HG03521 (cell line): ENCODE measurements at regions not wholly inside any gene's neighbourhood (a gene's known extent, or its start where the extent isn't known, plus 50 kb on each side); places are given as distances from the start of the nearest gene placed in this dataset.

ENCODE experiments used
- ATAC-seq: cut with Tn5 transposase; IDR thresholded peaks from one replicate; pipeline ENCODE4 v1.9.1; 2021; ENCODE audit warnings: mild to moderate bottlenecking, moderate library complexity; ENCODE audit not compliant: unreplicated experiment

- ATAC-seq, result no peak
Measured at GRCh38 chr9:74293479-74293878, 203.7 kb upstream of the RORB start.

GRCh38 chr9:74303945-74304344 lies 193.2 kb upstream of the RORB start:
- ATAC-seq, result no peak

DNA sequence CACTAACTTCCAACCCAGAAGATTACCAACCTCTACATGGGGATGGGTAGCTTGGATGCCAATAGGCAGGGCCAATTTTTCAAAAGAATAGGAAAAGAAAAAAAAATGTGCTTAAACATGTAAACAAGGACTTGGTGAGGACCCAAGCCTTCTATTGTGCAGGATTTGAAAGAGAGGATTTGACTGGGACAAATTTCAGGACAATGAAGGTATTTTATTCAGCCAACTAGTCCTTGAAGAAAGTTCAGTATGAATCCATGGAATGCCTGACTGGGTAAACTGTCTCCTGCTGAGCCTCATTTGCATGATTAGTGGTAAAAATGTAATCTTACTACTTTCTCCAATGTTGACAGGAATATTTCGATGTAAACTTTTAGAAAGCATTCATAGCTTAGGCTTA lies 192.5 kb upstream of the RORB start:
- ATAC-seq, result no peak

- ATAC-seq, result no peak
Measured at GRCh38 chr9:74309654-74310053, 187.5 kb upstream of the RORB start.

DNA sequence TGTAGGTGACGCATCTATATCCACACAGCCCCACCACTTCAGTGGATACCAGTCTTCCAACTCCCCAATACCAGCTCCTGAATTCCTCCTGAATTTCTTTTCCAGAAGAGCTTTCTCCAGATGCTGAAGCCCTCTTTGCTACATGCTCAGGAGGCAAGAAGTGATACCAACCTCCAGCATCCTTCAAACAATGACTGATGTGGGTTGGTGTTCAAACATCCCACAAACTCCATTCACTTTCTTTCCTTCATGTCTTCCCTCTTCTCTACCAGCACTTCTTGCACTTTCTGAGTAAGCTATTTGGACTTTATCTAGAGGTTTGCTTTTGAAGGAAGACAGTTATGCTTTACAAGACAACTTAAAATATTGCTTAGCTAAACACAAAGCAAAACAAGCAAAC lies 179.9 kb upstream of the RORB start:
- no peak for ATAC-seq

DNA sequence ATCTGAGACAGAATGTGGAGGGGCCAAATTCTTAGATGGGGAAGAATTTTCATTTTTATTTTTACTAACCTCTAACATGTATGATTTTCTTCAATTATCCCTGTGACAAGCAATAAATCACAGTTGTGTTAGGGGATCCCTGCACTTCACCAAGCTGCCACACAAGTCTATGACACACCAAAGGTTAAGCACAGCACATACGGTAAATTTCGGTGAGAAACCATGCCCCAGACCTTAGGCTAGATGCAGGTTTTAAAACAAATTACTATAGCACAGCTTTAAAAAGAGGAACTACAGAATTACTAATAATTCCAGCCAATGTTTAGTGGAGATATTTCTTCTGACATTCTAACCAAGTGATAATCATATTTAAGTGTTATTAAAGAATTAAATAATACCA lies 175.7 kb upstream of the RORB start:
- ATAC-seq, result no peak

DNA sequence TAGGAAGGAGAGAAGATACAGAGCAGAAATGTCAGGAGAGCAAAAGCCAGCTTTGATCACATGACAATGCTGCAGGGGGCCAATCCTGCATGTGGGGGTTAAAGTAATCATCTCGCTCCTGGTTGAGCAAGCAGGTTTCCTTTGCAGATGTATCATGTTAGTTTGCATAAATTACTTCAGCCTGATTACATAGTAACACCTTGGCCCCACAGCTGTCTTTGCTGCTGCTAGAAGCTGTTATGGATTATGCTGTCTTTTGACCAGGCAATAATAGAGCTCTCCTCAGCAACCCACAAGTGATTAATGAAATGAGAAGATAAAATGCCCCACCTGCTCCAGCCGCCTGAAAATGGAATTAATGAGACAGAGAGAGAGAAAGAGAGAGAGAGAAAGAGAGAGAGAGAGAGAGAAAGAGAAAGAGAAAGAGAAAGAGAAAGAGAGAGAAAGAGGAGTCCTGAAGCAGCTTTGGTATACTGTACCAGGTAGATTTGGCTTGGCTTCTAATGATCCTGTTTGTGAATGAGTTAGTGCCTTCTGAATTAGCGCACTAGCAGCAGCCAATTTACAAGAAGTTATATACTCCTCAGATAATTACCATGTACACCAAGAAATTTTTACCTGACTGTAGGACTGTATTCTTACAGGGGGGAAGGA lies 174.3 kb upstream of the RORB start:
- no peak for ATAC-seq

DNA sequence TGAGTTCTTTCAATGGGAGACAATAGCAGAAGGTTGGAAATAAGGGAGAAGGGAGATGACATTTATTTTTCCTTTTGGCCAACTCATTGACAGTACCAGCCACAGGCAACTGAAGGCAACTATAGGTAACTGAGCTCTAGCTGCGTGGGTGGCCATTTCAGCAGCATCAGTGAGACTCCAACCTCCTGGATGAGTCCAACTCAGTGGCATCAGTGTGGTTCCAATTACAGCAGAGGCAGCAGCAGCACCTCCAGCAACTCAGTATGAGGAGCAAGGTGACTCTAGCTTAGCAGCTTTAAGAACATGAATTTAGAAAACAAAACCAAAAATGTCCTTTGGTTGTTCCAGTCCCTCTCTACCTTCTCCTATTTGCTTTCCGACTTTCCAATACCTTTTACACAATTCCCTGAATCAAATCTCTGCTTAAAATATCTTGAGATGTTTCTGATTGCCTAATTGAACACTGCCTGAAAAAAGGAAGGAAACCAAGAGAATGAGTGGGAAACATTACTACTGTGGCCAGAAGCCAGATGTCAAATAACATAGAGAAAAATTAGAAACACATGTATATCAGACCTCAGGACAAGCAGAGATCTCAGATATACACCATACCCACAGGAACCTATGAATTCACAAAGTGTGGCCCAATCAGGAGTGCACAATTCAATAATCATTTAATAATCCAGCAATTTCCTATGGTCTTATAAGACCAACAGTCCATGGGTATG lies 166.5 kb upstream of the RORB start:
- no peak for ATAC-seq

GRCh38 chr9:74331607-74332006 lies 165.5 kb upstream of the RORB start:
- no peak for ATAC-seq

GRCh38 chr9:74333384-74334032 lies 163.6 kb upstream of the RORB start:
- no peak for ATAC-seq

DNA sequence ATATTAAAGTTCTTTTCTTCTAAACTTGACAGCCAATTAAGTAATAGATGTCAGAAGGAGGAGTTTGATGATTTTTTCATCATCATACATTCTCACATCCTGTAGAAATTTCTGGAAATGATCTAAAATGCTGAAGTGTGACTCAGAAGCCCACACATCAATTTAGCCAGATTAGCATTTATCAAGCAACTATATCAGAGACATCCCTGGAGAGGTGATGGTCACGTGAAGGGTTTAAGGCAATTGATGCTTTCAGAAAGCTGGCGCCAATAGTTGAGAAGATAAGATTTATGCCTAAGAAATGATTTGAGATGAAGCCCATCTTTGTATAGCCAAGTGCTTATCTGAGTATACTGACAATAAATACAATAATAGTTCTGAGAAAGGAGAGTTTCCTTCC lies 162.9 kb upstream of the RORB start:
- no peak for ATAC-seq

- ATAC-seq, result no peak
Measured at GRCh38 chr9:74336161-74336560, 161.0 kb upstream of the RORB start.

GRCh38 chr9:74348777-74349176 lies 148.4 kb upstream of the RORB start:
- ATAC-seq, result no peak

DNA sequence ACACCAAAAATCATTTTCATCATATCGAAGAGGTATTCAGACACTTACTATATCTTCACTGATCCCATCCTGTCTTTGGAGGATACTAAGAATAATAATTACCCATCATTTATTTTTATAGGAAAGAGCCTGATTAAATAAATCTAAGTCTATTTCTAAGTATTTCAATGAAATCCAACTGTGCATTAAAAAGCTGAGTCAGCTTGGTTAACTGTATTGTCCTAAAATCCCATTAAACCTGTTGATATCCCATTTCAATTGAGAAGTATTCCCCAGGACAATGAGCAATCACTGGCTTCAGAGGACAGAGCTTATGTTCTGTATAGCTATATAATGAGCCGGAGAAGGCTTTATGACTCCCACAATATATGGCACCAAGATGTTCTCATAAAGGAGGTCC lies 142.0 kb upstream of the RORB start:
- no peak for ATAC-seq

DNA sequence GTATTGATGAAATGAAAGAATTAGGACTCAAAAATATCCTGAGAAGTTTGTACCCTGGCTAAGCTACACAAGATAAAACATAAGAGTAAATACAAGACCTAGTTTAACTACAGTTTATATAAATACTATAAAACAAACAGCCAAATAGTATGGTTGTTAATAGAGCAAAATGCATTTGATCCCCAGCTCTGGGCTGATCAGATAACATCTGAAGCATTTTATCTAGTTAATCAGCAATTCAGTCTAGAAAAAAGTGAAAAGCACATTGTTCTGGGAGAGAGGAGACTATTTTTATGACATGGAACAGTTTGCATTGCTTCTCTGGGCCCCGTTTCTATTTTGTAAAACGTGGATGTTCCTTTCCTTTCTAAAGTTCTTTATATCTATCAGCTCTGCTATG lies 139.6 kb upstream of the RORB start:
- ATAC-seq, result no peak

GRCh38 chr9:74358959-74359358 lies 138.2 kb upstream of the RORB start:
- ATAC-seq, result no peak

DNA sequence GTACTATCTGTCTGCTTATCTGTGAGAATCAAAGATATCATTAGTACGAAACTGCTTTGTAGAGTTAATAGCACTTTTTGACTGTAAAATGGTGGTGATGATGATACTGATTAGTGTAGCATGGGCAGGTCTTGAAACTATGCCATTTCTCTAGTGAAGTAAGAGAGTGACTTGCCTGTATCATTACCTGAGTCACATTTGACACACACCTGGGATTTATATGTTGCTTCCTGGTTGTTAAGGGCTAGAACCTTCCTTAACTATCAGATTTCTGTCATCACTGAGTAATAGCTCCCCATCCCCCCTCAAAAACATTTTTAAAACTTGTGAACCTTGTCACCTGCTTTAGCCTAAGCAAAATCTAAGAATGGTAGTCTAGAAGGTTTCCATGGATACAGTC lies 135.6 kb upstream of the RORB start:
- no peak for ATAC-seq

GRCh38 chr9:74362423-74362822 lies 134.7 kb upstream of the RORB start:
- ATAC-seq, result no peak

GRCh38 chr9:74366111-74366510 lies 131.0 kb upstream of the RORB start:
- ATAC-seq, result no peak

DNA sequence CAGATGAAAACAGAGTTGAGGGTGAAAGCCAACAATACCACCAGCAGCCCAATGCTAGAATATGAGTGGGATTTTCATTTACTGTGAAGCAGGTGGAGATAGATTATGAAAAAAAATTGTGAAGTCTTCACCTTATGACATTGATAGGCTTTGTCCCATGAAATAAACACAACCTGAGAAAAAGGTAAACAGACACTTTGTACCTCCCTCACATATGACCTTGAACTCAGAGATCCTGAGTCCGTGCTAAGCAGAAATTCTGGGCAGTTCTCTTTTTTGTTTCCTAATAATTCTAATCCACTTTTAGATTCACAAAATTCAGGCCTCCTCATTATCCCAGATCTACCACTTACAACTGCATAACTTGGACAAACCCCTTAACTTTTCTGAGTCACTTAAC lies 127.3 kb upstream of the RORB start:
- ATAC-seq, result no peak

DNA sequence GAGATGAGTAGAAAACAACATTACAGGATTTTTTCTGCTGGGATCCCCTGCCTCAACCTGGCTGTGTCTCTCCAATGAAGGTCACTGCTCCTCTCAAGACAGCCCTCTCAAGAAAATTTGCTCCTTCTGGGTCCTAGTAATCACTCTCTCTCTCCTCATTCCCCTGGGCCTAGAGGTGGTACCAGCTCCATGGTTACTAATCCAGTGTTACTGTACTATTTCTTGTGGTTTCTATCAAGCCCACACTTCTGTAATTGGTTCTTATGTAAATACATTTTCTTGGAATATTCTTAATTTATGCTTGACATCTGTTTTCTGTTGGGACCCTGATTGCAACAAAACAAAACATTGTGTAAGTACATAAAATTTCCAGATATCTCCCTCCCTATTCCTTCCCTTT lies 123.8 kb upstream of the RORB start:
- ATAC-seq, result no peak

DNA sequence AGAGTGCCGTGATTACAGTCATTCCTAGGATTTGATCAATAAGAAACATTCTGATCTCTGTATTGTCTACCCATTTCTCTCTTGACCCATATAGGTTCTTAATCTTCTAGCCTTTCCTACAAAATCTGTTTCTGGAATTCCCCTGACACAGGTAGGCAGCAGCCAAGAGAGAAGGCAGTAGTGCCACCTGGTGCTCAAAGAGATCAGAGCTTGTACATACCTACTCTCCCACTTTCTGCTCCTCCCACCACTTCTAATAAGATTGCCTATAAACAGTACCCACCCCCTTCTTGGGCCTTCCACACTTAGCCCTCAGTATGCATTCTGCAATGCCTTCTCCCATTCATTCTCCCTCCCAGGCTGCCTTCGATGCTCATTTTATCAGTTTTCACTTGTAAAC lies 117.4 kb upstream of the RORB start:
- ATAC-seq, result no peak
